GM21619 (cell line): ENCODE measurements at regions not wholly inside any gene's neighbourhood (a gene's known extent, or its start where the extent isn't known, plus 50 kb on each side); places are given as distances from the start of the nearest gene placed in this dataset.

Source experiments
- ATAC-seq: cut with Tn5 transposase; IDR thresholded peaks from one replicate; pipeline ENCODE4 v1.9.1; 2021; ENCODE audit not compliant: unreplicated experiment

- no peak for ATAC-seq
Observed at GRCh38 chr11:11016943-11017342, 159.1 kb upstream of the ZBED5 start.

GRCh38 chr11:11016068-11016467, 158.2 kb upstream of the ZBED5 start:
- no peak for ATAC-seq

- no peak for ATAC-seq
Observed at GRCh38 chr11:11011617-11012016, 153.8 kb upstream of the ZBED5 start.

GRCh38 chr11:11010624-11011127, 152.8 kb upstream of the ZBED5 start:
- ATAC-seq, result no peak

GRCh38 chr11:11009179-11009578, 151.3 kb upstream of the ZBED5 start:
- no peak for ATAC-seq

GRCh38 chr11:11004069-11004468, 146.2 kb upstream of the ZBED5 start:
- no peak for ATAC-seq

- ATAC-seq, result no peak
Observed at GRCh38 chr11:11003226-11003625, 145.4 kb upstream of the ZBED5 start.

GRCh38 chr11:11000579-11001283, 142.9 kb upstream of the ZBED5 start:
- no peak for ATAC-seq

GRCh38 chr11:10998674-10999073, 140.8 kb upstream of the ZBED5 start:
- ATAC-seq, result no peak

GRCh38 chr11:10996678-10997077, 138.8 kb upstream of the ZBED5 start:
- no peak for ATAC-seq

GRCh38 chr11:10993640-10994039, 135.8 kb upstream of the ZBED5 start:
- no peak for ATAC-seq

- ATAC-seq, result no peak
Observed at GRCh38 chr11:10993186-10993585, 135.3 kb upstream of the ZBED5 start.

- no peak for ATAC-seq
Observed at GRCh38 chr11:10991393-10991792, 133.5 kb upstream of the ZBED5 start.

GRCh38 chr11:10990637-10991193, 132.9 kb upstream of the ZBED5 start:
- no peak for ATAC-seq

- ATAC-seq, result no peak
Observed at GRCh38 chr11:10990160-10990559, 132.3 kb upstream of the ZBED5 start.

- ATAC-seq, result no peak
Observed at GRCh38 chr11:10986006-10986405, 128.2 kb upstream of the ZBED5 start.

GRCh38 chr11:10984742-10985141, 126.9 kb upstream of the ZBED5 start:
- ATAC-seq, result no peak

- ATAC-seq, result no peak
Observed at GRCh38 chr11:10984250-10984649, 126.4 kb upstream of the ZBED5 start.

GRCh38 chr11:10982704-10983510, 125.1 kb upstream of the ZBED5 start:
- ATAC-seq, result no peak

- no peak for ATAC-seq
Observed at GRCh38 chr11:10979529-10979928, 121.7 kb upstream of the ZBED5 start.

GRCh38 chr11:10978198-10978597, 120.3 kb upstream of the ZBED5 start:
- no peak for ATAC-seq

GRCh38 chr11:10975287-10975721, 117.5 kb upstream of the ZBED5 start:
- no peak for ATAC-seq
